ENCODE measurements at regions not wholly inside any gene's neighbourhood (a gene's known extent, or its start where the extent isn't known, plus 50 kb on each side); places are given as distances from the start of the nearest gene placed in this dataset.

GRCh38 chr10:121080281-121080891 lies 229.2 kb downstream of the WDR11 start:
- H3K4me1 ChIP-seq (ENCODE audit: insufficient read depth): peaks cover 5% of the 10 kb centered on the region; the same call in 1 of the 2 replicates
- no peaks in the 10 kb centered on the region for H3K36me3 ChIP-seq (ENCODE audit: insufficient read depth)
- no peak overlapping the region for H2AFZ ChIP-seq
- DNase-seq (ENCODE audit: low spot score) (no peak), ATAC-seq (no peak)
- H3K27ac Mint-ChIP-seq: no peak overlapping the region
- no peaks in the 10 kb centered on the region for H3K79me2 ChIP-seq (replicated peaks; ENCODE audit: insufficient read depth)
- H3F3A ChIP-seq (replicated peaks; ENCODE audit: low read depth): no peaks in the 10 kb centered on the region
- H3K4me3 ChIP-seq: no peak overlapping the region
- H3K9me2 ChIP-seq (ENCODE audit: insufficient read depth): peaks cover 6% of the 10 kb centered on the region; the same call in 1 of the 2 replicates
- H3K4me2 ChIP-seq: no peak overlapping the region
- TF ChIP-seq EZH2phosphoT487 (IDR thresholded peaks at IDR 0.05; ENCODE audit: unreplicated experiment) (no peak), ZNF331 (CRISPR knock-in tag; IDR thresholded peaks at IDR 0.05; ENCODE audit: low read depth) (no peak), ZNF114 (CRISPR knock-in tag; IDR thresholded peaks at IDR 0.05) (no peak), STAT1 (IDR thresholded peaks at IDR 0.05; ENCODE audit: unreplicated experiment) (no peak), REST (IDR thresholded peaks at IDR 0.05; ENCODE audit: unreplicated experiment) (no peak), ZNF462 (CRISPR knock-in tag; IDR thresholded peaks at IDR 0.05) (no peak), POLR2AphosphoS5 (IDR thresholded peaks at IDR 0.05; ENCODE audit: low read depth) (no peak), JUNB (IDR thresholded peaks at IDR 0.05; ENCODE audit: unreplicated experiment) (no peak), ETS1 (IDR thresholded peaks at IDR 0.05) (no peak), CREB1 (CRISPR knock-in tag; IDR thresholded peaks at IDR 0.05; ENCODE audit: low read depth) (no peak), EZH2 (IDR thresholded peaks at IDR 0.05; ENCODE audit: low read depth, unreplicated experiment) (no peak), CTCF (conservative IDR thresholded peaks at IDR 0.05; ENCODE audit: low read depth in 2 of 2) (no peak), NANOG (IDR thresholded peaks at IDR 0.05; ENCODE audit: borderline replicate concordance) (no peak)
- H3K4me1 Mint-ChIP-seq: peaks cover 22% of the 10 kb centered on the region
- no peaks in the 10 kb centered on the region for H3K27me3 ChIP-seq (ENCODE audit: insufficient read depth)
- no peaks in the 10 kb centered on the region; the same call in 2 of the 3 replicates for H3K36me3 Mint-ChIP-seq (ENCODE audit: low read depth)
- peaks cover 5% of the 10 kb centered on the region for H3K27me3 Mint-ChIP-seq (ENCODE audit: insufficient read depth, low read depth, poor library complexity)
- H4K20me1 ChIP-seq (replicated peaks; ENCODE audit: insufficient read depth): no peaks in the 10 kb centered on the region
- H3K4me3 Mint-ChIP-seq: no peak overlapping the region
- 0 out of 3 replicates have a peak, but pooled peaks cover 3% of the 10 kb centered on the region for H3K9me3 Mint-ChIP-seq
- H3K27ac ChIP-seq (ENCODE audit: low read depth): no peak overlapping the region

Data from GM23338 (cell line).